Colonic mucosa (tissue), 4 donors: ENCODE measurements at regions not wholly inside any gene's neighbourhood (a gene's known extent, or its start where the extent isn't known, plus 50 kb on each side); places are given as distances from the start of the nearest gene placed in this dataset.

ENCODE experiments used
- DNase-seq: peaks from one replicate; pipeline ENCODE4 v3.0.0-alpha.2; 2020
- H3K27ac ChIP-seq: fragments of 200-600 bp; one replicate; pipeline ENCODE4 v1.8.0; 2021
- H3K27me3 ChIP-seq: fragments of 200-600 bp; one replicate; pipeline ENCODE4 v1.8.0; 2021
- H3K36me3 ChIP-seq: fragments of 200-600 bp; one replicate; pipeline ENCODE4 v1.8.0; 2021
- H3K4me1 ChIP-seq: fragments of 200-600 bp; one replicate; pipeline ENCODE4 v1.8.0; 2021; ENCODE audit warnings: mild to moderate bottlenecking
- H3K4me3 ChIP-seq: fragments of 200-600 bp; one replicate; pipeline ENCODE4 v1.8.0; 2021
- H3K9ac ChIP-seq, 2 donors: one replicate each; pipeline ENCODE4 v1.7.0; 2013; ENCODE audit warnings: control low read depth in 2 of 2, low read depth in 2 of 2, low read length in 2 of 2
- H3K9me3 ChIP-seq: fragments of 200-600 bp; one replicate; pipeline ENCODE4 v1.8.0; 2021
- intact Hi-C: fragments of 100-400 bp; cut with DNase I; formaldehyde crosslinking; loops from one replicate; pipeline ENCODE4 v1.14.1; 2022
- TF ChIP-seq, protein P1 (sequence below): fragments of 200-600 bp; IDR thresholded peaks from one replicate; pipeline ENCODE4 v1.8.0; 2022; ENCODE audit warnings: antibody characterized with exemption, mild to moderate bottlenecking
- donor health status: healthy.
- donor health status: DM: no; HTN: no; CAD: no.
- donor health status: DM: no; HTN: no; CAD: no.

GRCh38 chr15:95739131-95739530, 591.4 kb upstream of the NR2F2 start:
- H3K27ac ChIP-seq: no peak overlapping the region
- H3K9me3 ChIP-seq: no peaks in the 10 kb centered on the region
- no peak for DNase-seq
- TF ChIP-seq, protein P1, sequence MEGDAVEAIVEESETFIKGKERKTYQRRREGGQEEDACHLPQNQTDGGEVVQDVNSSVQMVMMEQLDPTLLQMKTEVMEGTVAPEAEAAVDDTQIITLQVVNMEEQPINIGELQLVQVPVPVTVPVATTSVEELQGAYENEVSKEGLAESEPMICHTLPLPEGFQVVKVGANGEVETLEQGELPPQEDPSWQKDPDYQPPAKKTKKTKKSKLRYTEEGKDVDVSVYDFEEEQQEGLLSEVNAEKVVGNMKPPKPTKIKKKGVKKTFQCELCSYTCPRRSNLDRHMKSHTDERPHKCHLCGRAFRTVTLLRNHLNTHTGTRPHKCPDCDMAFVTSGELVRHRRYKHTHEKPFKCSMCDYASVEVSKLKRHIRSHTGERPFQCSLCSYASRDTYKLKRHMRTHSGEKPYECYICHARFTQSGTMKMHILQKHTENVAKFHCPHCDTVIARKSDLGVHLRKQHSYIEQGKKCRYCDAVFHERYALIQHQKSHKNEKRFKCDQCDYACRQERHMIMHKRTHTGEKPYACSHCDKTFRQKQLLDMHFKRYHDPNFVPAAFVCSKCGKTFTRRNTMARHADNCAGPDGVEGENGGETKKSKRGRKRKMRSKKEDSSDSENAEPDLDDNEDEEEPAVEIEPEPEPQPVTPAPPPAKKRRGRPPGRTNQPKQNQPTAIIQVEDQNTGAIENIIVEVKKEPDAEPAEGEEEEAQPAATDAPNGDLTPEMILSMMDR: no peak
- H3K27me3 ChIP-seq: no peaks in the 10 kb centered on the region
- H3K4me1 ChIP-seq: no peaks in the 10 kb centered on the region
- no peaks in the 10 kb centered on the region for H3K36me3 ChIP-seq
- intact Hi-C loops: no loop called here
- no peak overlapping the region for H3K9ac ChIP-seq
- H3K4me3 ChIP-seq: no peak overlapping the region

- no peaks in the 10 kb centered on the region for H3K27me3 ChIP-seq
Observed at GRCh38 chr15:95741830-95742229, 588.7 kb upstream of the NR2F2 start.

GRCh38 chr15:95742256-95742655, 588.2 kb upstream of the NR2F2 start:
- Histone ChIP-seq H3K27ac (no peak overlapping the region), H3K36me3 (no peaks in the 10 kb centered on the region), H3K4me3 (no peak overlapping the region), H3K9me3 (no peaks in the 10 kb centered on the region), H3K4me1 (no peaks in the 10 kb centered on the region), H3K9ac (no peak overlapping the region), H3K27me3 (no peaks in the 10 kb centered on the region)
- TF ChIP-seq, protein P1: no peak
- DNase-seq: no peak
- intact Hi-C loops: no loop called here

More at GRCh38 chr15:95741830-95742229, 588.7 kb upstream of the NR2F2 start:
- no peak for DNase-seq
- Histone ChIP-seq H3K9me3 (no peaks in the 10 kb centered on the region), H3K4me1 (no peaks in the 10 kb centered on the region), H3K27ac (no peak overlapping the region), H3K36me3 (no peaks in the 10 kb centered on the region), H3K9ac (no peak overlapping the region), H3K4me3 (no peak overlapping the region)
- intact Hi-C loops: no loop called here
- TF ChIP-seq, protein P1: no peak

DNA sequence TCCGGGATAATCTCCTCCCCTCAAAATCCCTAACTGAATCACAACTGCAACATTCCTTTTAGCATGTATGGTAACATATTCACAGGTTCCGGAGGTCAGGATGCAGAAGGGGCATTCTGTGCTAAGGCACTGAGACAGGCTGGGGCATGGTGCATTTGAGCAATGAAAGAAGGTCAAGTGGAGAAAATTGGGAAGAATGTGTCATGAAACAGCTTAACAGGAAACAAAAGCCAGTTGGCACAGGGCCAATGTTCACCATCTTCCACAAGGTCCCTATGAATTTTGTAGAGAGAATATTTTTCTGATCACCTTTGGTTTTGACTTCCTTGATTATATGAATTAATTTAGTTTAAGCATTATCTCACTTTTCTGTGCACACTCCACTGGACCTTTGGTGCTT, 587.7 kb upstream of the NR2F2 start:
- Histone ChIP-seq H3K9ac (no peak overlapping the region), H3K4me1 (no peaks in the 10 kb centered on the region), H3K27me3 (no peaks in the 10 kb centered on the region), H3K27ac (no peak overlapping the region), H3K36me3 (no peaks in the 10 kb centered on the region), H3K9me3 (no peaks in the 10 kb centered on the region), H3K4me3 (no peak overlapping the region)
- TF ChIP-seq, protein P1: no peak
- intact Hi-C loops: no loop called here
- DNase-seq: no peak

GRCh38 chr15:95757171-95757570, 573.3 kb upstream of the NR2F2 start:
- TF ChIP-seq, protein P1: no peak

GRCh38 chr15:95758451-95758850, 572.0 kb upstream of the NR2F2 start:
- Histone ChIP-seq H3K9me3 (no peaks in the 10 kb centered on the region), H3K27me3 (no peaks in the 10 kb centered on the region), H3K4me1 (no peaks in the 10 kb centered on the region), H3K9ac (no peak overlapping the region), H3K4me3 (no peak overlapping the region), H3K27ac (no peak overlapping the region), H3K36me3 (no peaks in the 10 kb centered on the region)
- TF ChIP-seq, protein P1: no peak
- intact Hi-C loops: no loop called here
- no peak for DNase-seq

More at GRCh38 chr15:95757171-95757570, 573.3 kb upstream of the NR2F2 start:
- intact Hi-C loops: no loop called here
- no peak overlapping the region for H3K9ac ChIP-seq
- no peak for DNase-seq
- no peaks in the 10 kb centered on the region for H3K27me3 ChIP-seq
- H3K36me3 ChIP-seq: no peaks in the 10 kb centered on the region
- no peak overlapping the region for H3K27ac ChIP-seq
- H3K9me3 ChIP-seq: no peaks in the 10 kb centered on the region
- no peak overlapping the region for H3K4me3 ChIP-seq
- no peaks in the 10 kb centered on the region for H3K4me1 ChIP-seq
